ENCODE measurements at regions not wholly inside any gene's neighbourhood (a gene's known extent, or its start where the extent isn't known, plus 50 kb on each side); places are given as distances from the start of the nearest gene placed in this dataset.

- TF ChIP-seq CTCF (conservative IDR thresholded peaks at IDR 0.05) = no peak
- H3K27ac ChIP-seq = no peak overlapping the region
Observed at GRCh38 chr10:44716470-44717015, 194.6 kb upstream of the TMEM72 start.

- TF ChIP-seq CTCF (conservative IDR thresholded peaks at IDR 0.05) = no peak
- no peak overlapping the region for H3K27ac ChIP-seq
Observed at GRCh38 chr10:44723082-44723481, 188.1 kb upstream of the TMEM72 start.

- H3K27ac ChIP-seq = no peak overlapping the region
- no peak for TF ChIP-seq CTCF (conservative IDR thresholded peaks at IDR 0.05)
Observed at GRCh38 chr10:44723619-44724325, 187.4 kb upstream of the TMEM72 start.

GRCh38 chr10:44724415-44725174 lies 186.5 kb upstream of the TMEM72 start:
- TF ChIP-seq CTCF (conservative IDR thresholded peaks at IDR 0.05) = no peak
- no peak overlapping the region for H3K27ac ChIP-seq

- no peak for TF ChIP-seq CTCF (conservative IDR thresholded peaks at IDR 0.05)
- H3K27ac ChIP-seq = no peak overlapping the region
Observed at GRCh38 chr10:44725404-44725803, 185.7 kb upstream of the TMEM72 start.

- no peak overlapping the region for H3K27ac ChIP-seq
- no peak for TF ChIP-seq CTCF (conservative IDR thresholded peaks at IDR 0.05)
Observed at GRCh38 chr10:44731283-44731682, 179.9 kb upstream of the TMEM72 start.
